HK-2 (cell line): ENCODE measurements at regions not wholly inside any gene's neighbourhood (a gene's known extent, or its start where the extent isn't known, plus 50 kb on each side); places are given as distances from the start of the nearest gene placed in this dataset.
"Not testable (repeated sequence)": the region's sequence is repeated elsewhere in the genome, so short reads cannot be mapped to it uniquely, and the experiment has no call there.

Experiments
- DNase-seq: peaks from one replicate; pipeline ENCODE4 v3.0.0-alpha.2; 2018; ENCODE audit not compliant: unreplicated experiment

- no peak for DNase-seq
These were observed 209.5 kb upstream of the GALNT2 start for GRCh38 chr1:229857585-229857984.

GRCh38 chr1:229859026-229859425, 208.0 kb upstream of the GALNT2 start:
- DNase-seq: no peak

GRCh38 chr1:229860926-229861325, 206.1 kb upstream of the GALNT2 start:
- no peak for DNase-seq

DNA sequence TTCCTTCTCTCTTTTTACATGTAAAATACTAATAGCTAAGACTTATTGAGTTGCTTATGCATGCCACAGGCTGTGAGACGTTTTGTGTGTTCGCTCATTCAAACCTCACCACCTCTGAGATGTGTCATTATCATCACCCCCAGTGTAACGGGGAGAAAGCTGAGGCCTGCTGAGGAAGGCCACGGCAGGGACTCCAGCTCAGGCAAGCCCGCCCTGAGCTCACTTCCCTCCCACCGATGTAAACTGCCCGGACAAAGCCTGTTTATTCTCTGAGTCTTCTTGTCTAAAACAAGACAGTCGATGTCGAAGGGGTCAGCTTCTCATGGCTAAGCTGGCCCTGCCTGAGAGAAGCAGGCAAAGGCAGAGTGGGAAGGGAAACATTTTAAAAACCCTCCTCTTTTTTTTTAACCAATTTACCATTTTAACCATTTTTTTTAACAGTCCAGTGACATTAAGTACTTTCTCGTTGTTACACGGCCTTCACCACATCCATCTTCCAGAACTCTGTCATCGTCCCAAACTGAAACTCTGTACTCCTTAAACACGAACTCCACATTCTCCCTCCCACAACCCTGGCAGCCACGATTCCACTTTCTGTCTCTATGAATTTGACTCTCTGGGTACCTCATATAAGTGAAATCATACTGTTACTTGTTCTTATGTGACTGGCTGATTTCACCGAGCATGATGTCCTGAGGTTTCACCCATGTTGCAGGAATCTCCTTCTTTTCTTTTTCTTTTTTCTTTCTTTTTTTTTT, 204.8 kb upstream of the GALNT2 start:
- DNase-seq: no peak

DNA sequence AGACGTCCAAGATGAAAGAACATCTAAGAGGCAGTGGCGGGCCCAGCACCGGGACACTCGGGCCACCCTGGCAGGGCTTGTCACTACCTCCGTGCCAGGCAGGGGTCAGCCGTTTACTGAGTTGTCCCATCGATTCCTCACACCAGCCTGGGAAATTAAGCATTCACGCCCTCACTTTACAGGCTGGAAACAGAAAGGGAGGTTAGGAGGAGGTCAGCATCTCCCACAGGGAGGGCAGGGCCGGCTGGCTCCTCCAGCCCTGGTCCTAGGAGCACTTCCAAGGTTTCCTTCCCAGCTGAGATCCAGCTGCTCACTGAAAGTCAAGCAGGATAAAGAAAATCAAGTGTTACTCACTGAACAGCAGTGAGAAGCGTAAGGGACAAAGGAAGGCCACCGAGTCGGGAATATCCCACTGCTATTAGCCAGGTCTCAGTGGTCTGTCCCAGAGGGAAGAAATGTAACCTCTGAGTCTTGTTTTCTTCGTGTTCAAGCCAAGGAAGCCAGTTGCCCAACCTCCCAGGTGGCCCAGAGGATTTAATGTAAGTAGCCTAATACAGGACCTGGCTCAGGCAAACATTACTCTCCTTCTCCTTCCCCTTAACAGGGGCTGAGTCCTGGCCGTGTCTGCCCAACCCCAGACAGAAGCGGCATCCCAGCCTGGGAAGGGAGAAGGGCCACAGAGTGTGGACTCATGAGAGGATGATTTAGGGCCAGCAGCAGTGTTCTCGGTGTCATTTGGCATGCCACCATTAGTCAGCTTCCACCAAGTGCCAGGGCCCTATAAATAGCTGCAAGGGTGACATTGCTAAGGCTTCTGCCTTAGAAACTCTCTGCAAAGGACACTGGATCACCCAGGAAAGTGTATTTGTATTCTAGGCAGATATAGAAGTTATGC, 203.1 kb upstream of the GALNT2 start:
- DNase-seq: no peak

GRCh38 chr1:229864686-229865230, 202.3 kb upstream of the GALNT2 start:
- DNase-seq: no peak

GRCh38 chr1:229865321-229865720, 201.7 kb upstream of the GALNT2 start:
- DNase-seq: not testable (repeated sequence)

GRCh38 chr1:229867726-229868125, 199.3 kb upstream of the GALNT2 start:
- DNase-seq: no peak

- DNase-seq: no peak
These were observed 197.8 kb upstream of the GALNT2 start for GRCh38 chr1:229869240-229869639.

DNA sequence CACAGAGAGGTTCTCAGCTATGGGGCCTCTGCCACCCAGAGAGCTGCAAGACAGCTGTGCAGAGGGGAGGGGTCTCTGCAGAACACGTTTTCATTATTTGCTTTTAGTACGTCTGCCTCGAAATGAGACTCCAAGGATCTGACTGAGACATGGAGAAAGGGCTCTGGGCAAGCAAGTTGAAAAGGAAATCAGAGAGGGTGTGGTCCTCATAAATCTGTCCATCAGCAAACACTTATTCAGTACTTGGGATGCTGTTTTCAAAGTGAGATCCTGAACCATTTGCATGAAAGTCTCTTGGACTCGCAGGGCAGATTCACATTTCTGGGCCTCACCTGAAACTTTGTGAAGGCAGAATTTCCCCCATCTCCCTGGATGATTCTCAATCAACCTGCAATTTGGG, 197.4 kb upstream of the GALNT2 start:
- DNase-seq: no peak

DNA sequence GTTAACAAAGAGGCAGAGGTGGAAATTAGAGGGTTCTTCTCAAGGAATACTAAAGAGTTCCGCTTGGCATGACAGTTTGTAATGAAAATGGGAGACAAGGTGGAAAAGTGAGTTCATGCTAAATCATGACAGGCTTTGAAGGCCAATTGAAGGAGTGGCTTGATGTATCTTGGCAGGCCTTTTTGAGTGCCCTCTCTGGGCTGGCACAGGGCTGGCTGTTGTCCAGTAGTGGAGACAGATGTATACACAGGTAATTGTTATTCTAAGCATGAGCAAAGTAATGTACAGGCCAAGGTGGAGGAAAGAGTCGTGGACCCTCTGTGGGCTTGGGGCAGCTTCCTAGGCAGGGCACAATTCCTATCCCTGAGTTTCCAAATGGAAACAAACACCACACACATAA, 196.7 kb upstream of the GALNT2 start:
- no peak for DNase-seq

DNA sequence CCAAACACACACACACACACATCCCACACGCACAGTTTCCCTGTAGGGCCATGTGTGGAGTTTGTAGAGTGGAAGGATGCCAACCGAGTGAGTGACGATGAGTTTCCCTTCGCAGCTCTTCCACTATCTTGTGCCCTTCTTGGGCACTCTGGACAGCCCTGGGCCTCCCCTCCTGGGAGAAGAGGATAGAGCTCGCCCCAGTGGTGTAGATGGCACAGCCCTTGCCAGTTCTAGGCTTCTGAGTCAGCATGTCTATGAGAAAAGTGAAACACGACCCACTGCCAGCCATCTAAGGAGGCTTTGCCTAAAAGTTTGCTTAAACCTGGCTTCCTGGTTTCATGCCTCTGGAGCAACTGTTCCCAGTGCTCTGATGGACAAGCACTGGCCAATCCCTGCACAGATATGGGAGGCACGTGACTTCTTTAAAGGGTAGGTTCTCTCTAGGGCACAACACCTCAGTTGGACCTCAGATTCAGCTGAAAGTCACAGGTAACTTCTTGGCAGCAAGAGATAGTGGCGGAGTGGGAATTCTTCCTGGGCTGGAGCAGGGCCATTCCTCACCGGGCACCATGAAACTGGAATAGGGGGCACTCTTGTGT, 195.9 kb upstream of the GALNT2 start:
- DNase-seq: no peak

GRCh38 chr1:229874136-229874535, 192.9 kb upstream of the GALNT2 start:
- no peak for DNase-seq

- no peak for DNase-seq
These were observed 192.4 kb upstream of the GALNT2 start for GRCh38 chr1:229874609-229875008.

DNA sequence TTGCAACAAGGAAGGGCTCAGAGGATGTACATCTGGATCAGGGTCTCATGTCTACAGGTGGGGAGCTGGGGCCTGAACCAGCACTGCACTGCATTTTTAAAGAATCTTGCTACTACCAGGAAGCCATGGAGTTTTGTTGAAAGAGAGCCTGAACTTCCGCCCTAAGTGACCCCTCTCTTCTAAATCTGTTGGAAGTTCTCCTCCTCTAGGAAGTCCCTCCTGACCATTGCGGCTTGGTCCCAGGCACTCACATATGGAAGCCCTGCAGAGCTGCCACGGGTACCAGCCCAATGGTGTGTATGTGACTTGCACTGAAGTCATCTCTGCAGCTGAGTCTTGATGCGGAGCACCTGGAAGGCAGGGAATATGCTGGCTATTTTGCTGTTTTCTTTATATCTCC, 192.0 kb upstream of the GALNT2 start:
- DNase-seq: no peak

DNA sequence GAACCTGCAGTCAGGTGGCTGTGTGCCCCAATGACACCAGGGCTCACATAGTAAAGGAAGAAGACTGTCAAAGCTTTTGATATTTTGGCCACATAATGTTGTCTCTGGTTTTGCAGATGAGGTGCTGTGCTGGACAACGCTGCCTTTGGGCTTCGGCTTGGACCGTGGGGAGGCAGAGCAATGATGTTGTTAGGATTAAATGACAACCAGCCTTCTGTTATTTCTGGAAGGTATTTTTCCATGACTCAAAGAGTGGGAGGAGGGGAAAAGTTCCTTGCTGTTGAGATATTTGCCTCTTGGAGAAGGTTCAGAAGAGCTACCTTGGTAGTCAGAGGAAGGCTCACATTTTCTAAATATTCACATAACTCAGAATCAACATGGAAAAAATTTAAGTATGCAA, 187.3 kb upstream of the GALNT2 start:
- no peak for DNase-seq

GRCh38 chr1:229880271-229881170, 186.5 kb upstream of the GALNT2 start:
- no peak for DNase-seq

DNA sequence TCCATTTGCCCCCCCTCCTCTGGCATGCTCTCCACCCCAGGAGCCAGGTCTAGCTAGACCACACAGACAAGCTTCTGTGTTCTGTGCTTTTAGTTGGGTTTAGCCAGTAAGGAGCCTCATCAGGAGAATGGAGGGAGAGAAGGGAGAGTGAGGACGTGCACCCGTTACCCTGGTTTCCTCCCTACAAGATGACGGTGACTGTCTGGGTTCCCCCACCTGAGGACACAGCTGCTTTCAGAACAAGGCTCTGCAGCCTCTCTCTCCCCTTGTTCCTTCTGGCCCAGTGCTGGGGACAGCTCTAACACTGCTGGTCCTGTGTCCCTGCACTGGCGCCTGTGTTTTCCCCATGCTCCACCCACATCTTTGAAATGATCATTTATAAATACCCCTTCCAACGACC, 184.4 kb upstream of the GALNT2 start:
- DNase-seq: no peak

DNA sequence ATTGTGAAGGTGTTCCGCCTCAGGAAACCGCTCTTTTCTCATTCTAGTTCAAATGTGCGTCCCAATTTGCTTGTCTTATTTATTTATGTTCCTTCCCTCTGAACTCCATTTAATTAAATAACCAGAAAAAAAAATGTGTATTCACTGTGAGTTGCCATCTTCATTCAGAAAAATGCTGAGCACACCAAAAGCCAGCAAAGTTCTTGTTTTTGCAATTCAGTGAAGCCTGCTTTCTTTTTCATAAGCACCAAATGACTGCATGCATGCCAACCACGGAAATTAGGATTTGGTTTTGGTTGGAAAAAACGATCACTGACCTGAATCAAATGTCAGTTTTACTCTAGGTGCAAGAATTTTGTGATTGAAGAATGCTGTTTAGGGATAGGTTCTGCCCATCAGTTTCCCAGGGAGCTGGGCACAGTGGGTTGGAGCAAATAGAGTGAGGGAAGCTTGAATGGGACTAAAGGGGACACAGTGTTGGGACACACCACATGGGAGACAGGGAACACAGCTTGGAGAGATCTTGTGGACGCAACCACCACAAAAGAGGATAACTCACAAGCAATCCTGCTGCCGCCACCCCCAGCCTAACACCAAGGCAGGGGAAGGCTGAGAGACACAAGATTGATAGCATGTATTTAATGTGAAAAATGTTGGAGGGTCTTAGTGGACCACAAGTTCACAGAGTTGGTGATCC, 183.4 kb upstream of the GALNT2 start:
- no peak for DNase-seq

GRCh38 chr1:229884765-229885164, 182.3 kb upstream of the GALNT2 start:
- no peak for DNase-seq
